GM21360 (cell line): ENCODE measurements at regions not wholly inside any gene's neighbourhood (a gene's known extent, or its start where the extent isn't known, plus 50 kb on each side); places are given as distances from the start of the nearest gene placed in this dataset.

Experiments
- ATAC-seq: cut with Tn5 transposase; IDR thresholded peaks from one replicate; pipeline ENCODE4 v1.9.1; 2021; ENCODE audit warnings: mild to moderate bottlenecking, moderate library complexity; ENCODE audit not compliant: unreplicated experiment

GRCh38 chr1:13965770-13966398, 265.9 kb downstream of the PRDM2 start:
- ATAC-seq: no peak

- ATAC-seq: no peak
Measured at GRCh38 chr1:13967707-13968106, 267.7 kb downstream of the PRDM2 start.

- no peak for ATAC-seq
Measured at GRCh38 chr1:13968361-13968760, 268.4 kb downstream of the PRDM2 start.

- no peak for ATAC-seq
Measured at GRCh38 chr1:13970631-13971247, 270.8 kb downstream of the PRDM2 start.

- ATAC-seq: no peak
Measured at GRCh38 chr1:13976485-13976884, 276.5 kb downstream of the PRDM2 start.

- ATAC-seq: no peak
Measured at GRCh38 chr1:13981142-13981541, 281.2 kb downstream of the PRDM2 start.

GRCh38 chr1:13983393-13983792, 283.4 kb downstream of the PRDM2 start:
- no peak for ATAC-seq

GRCh38 chr1:13990939-13991338, 291.0 kb downstream of the PRDM2 start:
- ATAC-seq: no peak

GRCh38 chr1:13992489-13993285, 292.7 kb downstream of the PRDM2 start:
- no peak for ATAC-seq

- no peak for ATAC-seq
Measured at GRCh38 chr1:13994386-13994785, 294.4 kb downstream of the PRDM2 start.

GRCh38 chr1:13996334-13996733, 296.3 kb downstream of the PRDM2 start:
- no peak for ATAC-seq

GRCh38 chr1:14003552-14003951, 303.6 kb downstream of the PRDM2 start:
- ATAC-seq: no peak

- no peak for ATAC-seq
Measured at GRCh38 chr1:14009582-14009981, 309.6 kb downstream of the PRDM2 start.

GRCh38 chr1:14010476-14010875, 310.5 kb downstream of the PRDM2 start:
- no peak for ATAC-seq

- no peak for ATAC-seq
Measured at GRCh38 chr1:14011132-14011531, 311.1 kb downstream of the PRDM2 start.

- no peak for ATAC-seq
Measured at GRCh38 chr1:14011888-14012287, 311.9 kb downstream of the PRDM2 start.

- no peak for ATAC-seq
Measured at GRCh38 chr1:14014929-14015328, 314.9 kb downstream of the PRDM2 start.

- no peak for ATAC-seq
Measured at GRCh38 chr1:14015917-14016316, 315.9 kb downstream of the PRDM2 start.

- ATAC-seq: no peak
Measured at GRCh38 chr1:14017531-14017961, 317.6 kb downstream of the PRDM2 start.

- ATAC-seq: no peak
Measured at GRCh38 chr1:14019461-14019860, 319.5 kb downstream of the PRDM2 start.

- ATAC-seq: no peak
Measured at GRCh38 chr1:14020006-14020405, 320.0 kb downstream of the PRDM2 start.

GRCh38 chr1:14027099-14027498, 327.1 kb downstream of the PRDM2 start:
- no peak for ATAC-seq
